A673 (cell line): ENCODE measurements at regions not wholly inside any gene's neighbourhood (a gene's known extent, or its start where the extent isn't known, plus 50 kb on each side); places are given as distances from the start of the nearest gene placed in this dataset.

ENCODE experiments used
- BruUV-seq: library from RNA; stranded (reverse); fragments of 400-500 nt; replicated peaks from 2 replicates; lab custom pipeline; 2021; lab: Mats Ljungman, UMichigan
- CTCF ChIA-PET: fragments of 300-600 bp; sonication (Branson Sonifier 250); formaldehyde crosslinking; loops from one replicate; lab custom pipeline; 2022; ENCODE audit warnings: antibody characterized with exemption; lab: Charles Lee
- POLR2A ChIA-PET: fragments of 300-600 bp; sonication (Branson Sonifier 250); formaldehyde crosslinking; loops from one replicate; lab custom pipeline; 2022; ENCODE audit warnings: antibody characterized with exemption; ENCODE audit not compliant: low non-redundant PET; lab: Charles Lee
- DNase-seq: peaks from one replicate; pipeline ENCODE4 v3.0.0-alpha.2; 2015; ENCODE audit warnings: low spot score
- H3K27ac ChIP-seq: fragments of 200-600 bp; sonication (generic); 2 replicates; pipeline ENCODE4 v1.5.1; 2016; ENCODE audit warnings: mixed run types, low read depth, mild to moderate bottlenecking, mixed read lengths, antibody characterized with exemption, low read length; ENCODE audit not compliant: poor library complexity, severe bottlenecking
- H3K27me3 ChIP-seq: fragments of 200-600 bp; sonication (generic); replicated peaks from 2 replicates; pipeline ENCODE4 v1.6.1; 2017; ENCODE audit warnings: mixed run types, low read depth, mild to moderate bottlenecking, mixed read lengths, antibody characterized with exemption, low read length; ENCODE audit not compliant: insufficient read depth, poor library complexity
- H3K36me3 ChIP-seq: fragments of 200-600 bp; sonication (generic); 2 replicates; pipeline ENCODE4 v1.6.1; 2016; ENCODE audit warnings: mixed run types, mild to moderate bottlenecking, mixed read lengths, antibody characterized with exemption, low read length; ENCODE audit not compliant: insufficient read depth, poor library complexity, severe bottlenecking
- H3K4me1 ChIP-seq: fragments of 200-600 bp; sonication (generic); 2 replicates; pipeline ENCODE4 v1.6.1; 2017; ENCODE audit warnings: mixed run types, mild to moderate bottlenecking, mixed read lengths, antibody characterized with exemption, low read length; ENCODE audit not compliant: insufficient read depth, poor library complexity, severe bottlenecking
- H3K4me3 ChIP-seq: fragments of 200-600 bp; sonication (generic); 2 replicates; pipeline ENCODE4 v1.5.1; 2016; ENCODE audit warnings: low read depth, mixed run types, mild to moderate bottlenecking, mixed read lengths, low read length; ENCODE audit not compliant: poor library complexity, severe bottlenecking
- H3K9me3 ChIP-seq: fragments of 200-600 bp; sonication (generic); 2 replicates; pipeline ENCODE4 v1.6.1; 2016; ENCODE audit warnings: mixed run types, low read depth, mild to moderate bottlenecking, mixed read lengths, antibody characterized with exemption, low read length; ENCODE audit not compliant: poor library complexity, severe bottlenecking
- CTCF ChIP-seq: fragments of 300-800, 200-600 bp; sonication (generic); conservative IDR thresholded peaks from 2 replicates; pipeline ENCODE4 v1.5.1; 2017; ENCODE audit warnings: low read depth, mild to moderate bottlenecking, antibody characterized with exemption, low read length, moderate library complexity, mixed read lengths
- EZH2 ChIP-seq: fragments of 200-600 bp; sonication (generic); IDR thresholded peaks from 2 replicates; pipeline ENCODE4 v1.6.1; 2017; ENCODE audit warnings: borderline replicate concordance, low read depth, mild to moderate bottlenecking, mixed read lengths, antibody characterized with exemption, low read length; ENCODE audit not compliant: poor library complexity, severe bottlenecking
- intact Hi-C: fragments of 100-400 bp; cut with micrococcal nuclease; formaldehyde crosslinking; loops from one replicate; pipeline ENCODE4 v1.10.0; 2022; ENCODE audit not compliant: unreplicated experiment

GRCh38 chr9:107881626-107882300 lies 392.2 kb upstream of the KLF4 start:
- peaks cover 5% of the 10 kb centered on the region for H3K9me3 ChIP-seq
- H3K27ac ChIP-seq = no peak overlapping the region
- POLR2A ChIA-PET = no interaction called here
- H3K4me3 ChIP-seq = no peak overlapping the region
- H3K4me1 ChIP-seq = no peaks in the 10 kb centered on the region
- H3K27me3 ChIP-seq = no peaks in the 10 kb centered on the region
- H3K36me3 ChIP-seq = no peaks in the 10 kb centered on the region
- intact Hi-C loops = no loop called here
- DNase-seq = no peak
- TF ChIP-seq EZH2 (no peak), CTCF (no peak)
- CTCF ChIA-PET = no interaction called here
- BruUV-seq = no TSS peak

GRCh38 chr9:107878462-107878861 lies 388.9 kb upstream of the KLF4 start:
- intact Hi-C loops = no loop called here
- POLR2A ChIA-PET = no interaction called here
- no peak for DNase-seq
- no peak for TF ChIP-seq CTCF
- TF ChIP-seq EZH2 = no peak
- Histone ChIP-seq H3K9me3 (peaks cover 5% of the 10 kb centered on the region), H3K4me3 (no peak overlapping the region), H3K36me3 (no peaks in the 10 kb centered on the region), H3K4me1 (no peaks in the 10 kb centered on the region), H3K27me3 (no peaks in the 10 kb centered on the region), H3K27ac (no peak overlapping the region)
- CTCF ChIA-PET = no interaction called here
- no TSS peak for BruUV-seq

- no TSS peak for BruUV-seq
- no peak for TF ChIP-seq EZH2
- no peak for TF ChIP-seq CTCF
- Histone ChIP-seq H3K36me3 (no peaks in the 10 kb centered on the region), H3K27me3 (no peaks in the 10 kb centered on the region), H3K27ac (no peak overlapping the region), H3K4me3 (no peak overlapping the region), H3K9me3 (no peaks in the 10 kb centered on the region), H3K4me1 (no peaks in the 10 kb centered on the region)
- intact Hi-C loops = no loop called here
- DNase-seq = no peak
- CTCF ChIA-PET = no interaction called here
- POLR2A ChIA-PET = no interaction called here
These were observed 386.0 kb upstream of the KLF4 start for GRCh38 chr9:107875571-107875980.
